ENCODE measurements at regions not wholly inside any gene's neighbourhood (a gene's known extent, or its start where the extent isn't known, plus 50 kb on each side); places are given as distances from the start of the nearest gene placed in this dataset.

- no peak for TF ChIP-seq POLR2A (IDR thresholded peaks at IDR 0.05; ENCODE audit: extremely low read depth, insufficient read length)
- no peak for TF ChIP-seq CTCF (IDR thresholded peaks at IDR 0.05; ENCODE audit: low read depth, low read length)
- no peak for TF ChIP-seq MYC (IDR thresholded peaks at IDR 0.05; ENCODE audit: low read depth, low read length)
These were observed 602.2 kb upstream of the CDH8 start for GRCh38 chr16:62638324-62638911.
